Ovary (tissue), 3 donors: ENCODE measurements at regions not wholly inside any gene's neighbourhood (a gene's known extent, or its start where the extent isn't known, plus 50 kb on each side); places are given as distances from the start of the nearest gene placed in this dataset.

Experiments
- CTCF ChIP-seq, 3 donors: fragments of 450-650 bp in 2 of 3; fragments of 200-600 bp in 1 of 3; IDR thresholded peaks; one replicate each; pipeline versions ENCODE4 v1.5.1 to v1.8.0; 2016 to 2022; ENCODE audit warnings: antibody characterized with exemption in 3 of 3, mild to moderate bottlenecking in 1 of 3
- POLR2A ChIP-seq: fragments of 450-650 bp; IDR thresholded peaks from one replicate; pipeline ENCODE4 v1.6.1; 2017; ENCODE audit warnings: antibody characterized with exemption, mild to moderate bottlenecking, moderate library complexity
- donor health status: DM: no; HTN: no; CAD: no.

- no peak for TF ChIP-seq CTCF (IDR thresholded peaks at IDR 0.05)
- TF ChIP-seq POLR2A = no peak
Observed at GRCh38 chr2:460861-461260, 173.0 kb upstream of the ALKAL2 start.
